Prostate gland (tissue), 2 donors: ENCODE measurements at regions not wholly inside any gene's neighbourhood (a gene's known extent, or its start where the extent isn't known, plus 50 kb on each side); places are given as distances from the start of the nearest gene placed in this dataset.

Source experiments
- DNase-seq: peaks from one replicate; pipeline ENCODE4 v3.0.0-alpha.2; 2019; ENCODE audit warnings: low spot score
- H3K27ac ChIP-seq, 2 donors: fragments of 200-600 bp; sonication (generic); 2 replicates each; pipeline ENCODE4 v1.5.1; 2017 to 2019
- H3K27me3 ChIP-seq: fragments of 200-600 bp; sonication (generic); replicated peaks from 2 replicates; pipeline ENCODE4 v1.5.1; 2019; ENCODE audit not compliant: insufficient read depth
- H3K36me3 ChIP-seq, 2 donors: fragments of 200-600 bp; sonication (generic); 1 replicate in 1 of 2; 2 replicates in 1 of 2; pipeline versions ENCODE4 v1.5.1 to v1.8.1; 2017 to 2019
- H3K4me1 ChIP-seq: fragments of 200-600 bp; sonication (generic); replicated peaks from 2 replicates; pipeline ENCODE4 v1.5.1; 2019
- H3K4me3 ChIP-seq, 2 donors: fragments of 200-600 bp; sonication (generic); 2 replicates each; pipeline ENCODE4 v1.5.1; 2017 to 2019
- H3K9me3 ChIP-seq: fragments of 200-600 bp; sonication (generic); 2 replicates; pipeline ENCODE4 v1.5.1; 2017
- POLR2A ChIP-seq: fragments of 450-650 bp; IDR thresholded peaks from one replicate; pipeline ENCODE4 v1.6.1; 2016; ENCODE audit warnings: antibody characterized with exemption, mild to moderate bottlenecking
- POLR2AphosphoS5 ChIP-seq: sonication (generic); formaldehyde crosslinking; IDR thresholded peaks from one replicate; pipeline ENCODE4 v1.6.1; 2017; ENCODE audit warnings: antibody characterized with exemption
- WGBS: methylation state at CpG from one replicate; pipeline ENCODE4 v1.1.5; 2018; 5-methylcytosine and 5-hydroxymethylcytosine counted together
- intact Hi-C: fragments of 100-400 bp; cut with DNase I; formaldehyde crosslinking; loops from one replicate; pipeline ENCODE4 v1.14.2; 2022
- TF ChIP-seq, protein P1 (sequence below), 4 experiments: fragments of 200-600 bp in 2 of 4; fragments of 450-650 bp in 2 of 4; sonication (generic) in 2 of 4; IDR thresholded peaks; 1 replicate in 3 of 4; 2 replicates in 1 of 4; pipeline ENCODE4 v1.5.1; 2016 to 2019; ENCODE audit warnings: antibody characterized with exemption in 4 of 4, mild to moderate bottlenecking in 2 of 4, moderate library complexity in 2 of 4

DNA sequence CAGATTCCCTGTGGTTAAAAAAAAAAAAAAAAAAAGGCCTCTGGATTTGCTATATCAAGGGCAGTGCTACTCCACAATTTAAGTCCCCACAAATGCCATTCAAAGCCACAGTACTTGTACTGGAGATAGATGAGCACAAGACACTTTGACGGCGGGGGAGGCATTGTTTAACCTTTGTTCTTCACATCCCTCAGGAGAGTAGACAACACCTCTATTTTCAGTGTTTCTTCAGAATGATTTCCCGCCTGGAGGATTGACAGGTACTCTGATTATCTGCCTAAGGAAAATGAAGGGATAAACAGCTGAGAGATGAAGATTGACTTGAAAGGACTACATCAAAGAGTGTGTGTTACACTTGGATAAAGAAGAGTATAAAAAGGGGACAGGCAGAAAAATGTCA, 58.7 kb downstream of the OTOL1 start:
- no peak overlapping the region for H3K27ac ChIP-seq
- 73% methylated on average over 3 of the region's 3 CpGs for WGBS
- no peaks in the 10 kb centered on the region for H3K36me3 ChIP-seq
- no peaks in the 10 kb centered on the region for H3K4me1 ChIP-seq
- no peaks in the 10 kb centered on the region for H3K9me3 ChIP-seq
- TF ChIP-seq, protein P1, sequence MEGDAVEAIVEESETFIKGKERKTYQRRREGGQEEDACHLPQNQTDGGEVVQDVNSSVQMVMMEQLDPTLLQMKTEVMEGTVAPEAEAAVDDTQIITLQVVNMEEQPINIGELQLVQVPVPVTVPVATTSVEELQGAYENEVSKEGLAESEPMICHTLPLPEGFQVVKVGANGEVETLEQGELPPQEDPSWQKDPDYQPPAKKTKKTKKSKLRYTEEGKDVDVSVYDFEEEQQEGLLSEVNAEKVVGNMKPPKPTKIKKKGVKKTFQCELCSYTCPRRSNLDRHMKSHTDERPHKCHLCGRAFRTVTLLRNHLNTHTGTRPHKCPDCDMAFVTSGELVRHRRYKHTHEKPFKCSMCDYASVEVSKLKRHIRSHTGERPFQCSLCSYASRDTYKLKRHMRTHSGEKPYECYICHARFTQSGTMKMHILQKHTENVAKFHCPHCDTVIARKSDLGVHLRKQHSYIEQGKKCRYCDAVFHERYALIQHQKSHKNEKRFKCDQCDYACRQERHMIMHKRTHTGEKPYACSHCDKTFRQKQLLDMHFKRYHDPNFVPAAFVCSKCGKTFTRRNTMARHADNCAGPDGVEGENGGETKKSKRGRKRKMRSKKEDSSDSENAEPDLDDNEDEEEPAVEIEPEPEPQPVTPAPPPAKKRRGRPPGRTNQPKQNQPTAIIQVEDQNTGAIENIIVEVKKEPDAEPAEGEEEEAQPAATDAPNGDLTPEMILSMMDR (IDR thresholded peaks at IDR 0.05), result no peak
- no peak overlapping the region for H3K4me3 ChIP-seq
- no peaks in the 10 kb centered on the region for H3K27me3 ChIP-seq
- no peak for DNase-seq
- intact Hi-C loops, result no loop called here

DNA sequence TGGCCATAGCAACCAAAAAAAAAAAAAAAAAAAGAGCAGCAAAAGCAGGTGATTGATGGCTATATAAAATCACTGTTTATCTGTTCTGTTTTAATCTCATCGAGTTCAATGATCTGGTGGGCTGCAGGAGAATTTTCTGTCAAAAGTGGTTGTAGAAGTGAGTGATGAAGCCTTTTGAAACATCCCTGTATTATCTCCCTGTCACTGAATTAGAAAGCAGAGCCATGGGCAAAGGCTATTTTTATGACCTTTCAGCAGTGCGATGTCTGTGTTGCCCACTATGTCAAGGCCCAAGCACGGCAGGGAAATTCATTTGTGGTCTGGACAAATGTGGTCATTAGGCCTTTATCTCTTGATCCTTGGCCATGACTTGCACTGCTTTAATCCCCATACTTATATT, 59.9 kb downstream of the OTOL1 start:
- TF ChIP-seq, protein P1 (IDR thresholded peaks at IDR 0.05), result no peak
- TF ChIP-seq POLR2AphosphoS5 (no peak), POLR2A (no peak)
- intact Hi-C loops, result no loop called here
- Histone ChIP-seq H3K27ac (no peak overlapping the region), H3K4me1 (no peaks in the 10 kb centered on the region), H3K27me3 (no peaks in the 10 kb centered on the region), H3K9me3 (no peaks in the 10 kb centered on the region), H3K36me3 (no peaks in the 10 kb centered on the region), H3K4me3 (no peak overlapping the region)
- 75% methylated on average over 3 of the region's 3 CpGs for WGBS
- DNase-seq, result no peak

DNA sequence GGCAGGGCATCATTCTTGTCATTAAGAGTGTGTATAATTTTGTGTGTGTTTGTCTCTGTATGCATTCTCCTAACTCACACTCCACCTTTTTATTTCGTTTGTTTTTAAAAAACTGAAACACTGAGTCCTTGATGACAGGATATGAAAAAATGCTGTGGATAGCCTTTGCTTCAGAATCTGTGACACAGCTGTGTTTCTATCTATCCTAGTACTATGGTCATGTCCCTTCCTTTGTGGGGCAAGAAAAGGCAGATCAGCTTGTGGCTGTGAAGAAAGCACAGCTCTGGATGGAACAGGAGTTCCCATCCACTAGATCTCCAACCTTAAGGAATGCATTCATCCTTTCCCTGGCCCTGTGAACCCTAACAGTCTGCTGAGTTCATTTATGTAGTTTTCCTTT, 60.3 kb downstream of the OTOL1 start:
- H3K9me3 ChIP-seq, result no peaks in the 10 kb centered on the region
- H3K4me1 ChIP-seq, result no peaks in the 10 kb centered on the region
- TF ChIP-seq POLR2A, result no peak
- no peak for TF ChIP-seq POLR2AphosphoS5
- TF ChIP-seq, protein P1 (IDR thresholded peaks at IDR 0.05), result no peak
- WGBS, result 64% methylated on average over 1 of the region's 1 CpG
- DNase-seq, result no peak
- no peak overlapping the region for H3K4me3 ChIP-seq
- H3K27me3 ChIP-seq, result no peaks in the 10 kb centered on the region
- no peak overlapping the region for H3K27ac ChIP-seq
- H3K36me3 ChIP-seq, result no peaks in the 10 kb centered on the region
- intact Hi-C loops, result no loop called here

DNA sequence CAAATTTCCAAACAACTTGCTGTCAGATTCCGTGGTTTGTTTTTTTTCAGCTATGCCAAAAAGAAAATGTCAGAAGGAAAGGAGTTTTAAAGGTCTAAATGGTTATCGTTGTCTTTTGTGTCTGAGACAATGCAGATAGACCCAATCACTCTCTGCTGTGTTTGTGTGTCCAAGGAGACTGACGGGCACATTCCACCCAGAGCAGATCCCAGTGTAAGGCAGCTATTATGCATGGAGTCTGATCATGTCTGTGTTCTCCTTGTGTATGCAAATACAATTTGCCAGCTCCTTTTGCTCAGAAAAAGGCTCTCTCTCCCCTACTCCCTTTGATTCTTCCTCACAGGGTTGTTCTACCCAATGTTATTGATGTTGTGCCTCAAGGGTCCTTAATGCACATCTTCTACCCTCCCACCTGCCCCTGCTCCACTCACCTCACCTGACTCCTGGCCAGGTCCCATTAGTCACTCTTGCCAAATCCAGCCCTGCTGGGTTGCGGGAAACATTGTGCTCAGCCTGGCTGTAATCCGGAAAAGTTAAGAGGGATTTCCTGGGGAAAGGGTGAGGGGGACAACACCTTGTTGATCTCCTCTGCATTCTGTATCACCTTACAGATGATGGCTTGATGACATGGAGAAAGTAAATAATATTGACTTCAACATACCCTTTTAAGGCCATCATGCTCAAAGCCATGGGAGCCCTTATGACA, 61.0 kb downstream of the OTOL1 start:
- Histone ChIP-seq H3K4me1 (no peaks in the 10 kb centered on the region), H3K27ac (no peak overlapping the region), H3K27me3 (no peaks in the 10 kb centered on the region), H3K9me3 (no peaks in the 10 kb centered on the region), H3K4me3 (no peak overlapping the region), H3K36me3 (no peaks in the 10 kb centered on the region)
- TF ChIP-seq, protein P1 (IDR thresholded peaks at IDR 0.05), result no peak
- TF ChIP-seq POLR2AphosphoS5 (no peak), POLR2A (no peak)
- DNase-seq, result no peak
- intact Hi-C loops, result no loop called here
- 55% methylated on average over 5 of the region's 5 CpGs for WGBS

DNA sequence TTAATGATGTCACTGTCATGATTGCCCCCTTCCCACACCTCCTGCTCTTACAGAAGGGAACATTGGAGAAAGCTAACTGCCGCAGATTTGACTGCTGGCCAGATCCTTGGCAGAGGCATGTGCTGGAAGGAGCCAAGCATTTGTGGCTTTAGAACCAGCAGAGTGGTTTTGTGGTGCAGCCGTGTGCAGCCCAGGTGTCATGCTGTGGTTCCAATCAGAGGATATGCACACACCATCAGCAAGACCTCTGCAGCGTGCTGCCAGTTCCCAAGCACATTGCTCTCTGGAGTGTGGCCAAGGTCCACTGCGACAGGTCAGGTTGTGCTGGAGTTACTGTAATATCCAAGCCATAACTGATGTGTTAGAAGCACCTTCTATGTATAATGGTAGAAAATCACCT, 61.6 kb downstream of the OTOL1 start:
- WGBS, result 37% methylated on average over 4 of the region's 4 CpGs
- H3K4me1 ChIP-seq, result no peaks in the 10 kb centered on the region
- H3K9me3 ChIP-seq, result no peaks in the 10 kb centered on the region
- no peaks in the 10 kb centered on the region for H3K36me3 ChIP-seq
- no peak for DNase-seq
- H3K4me3 ChIP-seq, result no peak overlapping the region
- intact Hi-C loops, result no loop called here
- no peak overlapping the region for H3K27ac ChIP-seq
- no peaks in the 10 kb centered on the region for H3K27me3 ChIP-seq
- TF ChIP-seq POLR2A (no peak), POLR2AphosphoS5 (no peak)
- TF ChIP-seq, protein P1 (IDR thresholded peaks at IDR 0.05), result no peak
